ACC112 (cell line): ENCODE measurements at regions not wholly inside any gene's neighbourhood (a gene's known extent, or its start where the extent isn't known, plus 50 kb on each side); places are given as distances from the start of the nearest gene placed in this dataset.
"Not testable (repeated sequence)": the region's sequence is repeated elsewhere in the genome, so short reads cannot be mapped to it uniquely, and the experiment has no call there.

ENCODE experiments used
- H2AFZ ChIP-seq: fragments of 200-600 bp; sonication (generic); one replicate; pipeline ENCODE4 v1.6.0; 2017; ENCODE audit warnings: antibody characterized with exemption, low read length; ENCODE audit not compliant: unreplicated experiment
- H3K27ac ChIP-seq: fragments of 200-600 bp; sonication (generic); 2 replicates; pipeline ENCODE4 v1.5.1; 2014; ENCODE audit warnings: low read depth, mild to moderate bottlenecking, antibody characterized with exemption, low read length, moderate library complexity
- H3K27me3 ChIP-seq: fragments of 200-600 bp; sonication (generic); 2 replicates; pipeline ENCODE4 v1.6.1; 2014; ENCODE audit warnings: mild to moderate bottlenecking, antibody characterized with exemption, low read length, moderate library complexity, mixed read lengths; ENCODE audit not compliant: insufficient read depth
- H3K36me3 ChIP-seq: fragments of 200-600 bp; sonication (generic); 2 replicates; pipeline ENCODE4 v1.6.1; 2016; ENCODE audit warnings: mild to moderate bottlenecking, antibody characterized with exemption, low read length, moderate library complexity, mixed read lengths; ENCODE audit not compliant: insufficient read depth
- H3K4me1 ChIP-seq: fragments of 200-600 bp; sonication (generic); one replicate; pipeline ENCODE4 v1.6.1; 2016; ENCODE audit warnings: low read length, mixed read lengths; ENCODE audit not compliant: insufficient read depth, unreplicated experiment, control insufficient read depth
- H3K4me3 ChIP-seq: fragments of 200-600 bp; sonication (generic); 2 replicates; pipeline ENCODE4 v1.5.1; 2014; ENCODE audit warnings: mild to moderate bottlenecking, low read depth, low read length
- H3K79me2 ChIP-seq: fragments of 200-600 bp; sonication (generic); one replicate; pipeline ENCODE4 v1.6.0; 2016; ENCODE audit warnings: low read length; ENCODE audit not compliant: control insufficient read depth, unreplicated experiment, insufficient read depth

DNA sequence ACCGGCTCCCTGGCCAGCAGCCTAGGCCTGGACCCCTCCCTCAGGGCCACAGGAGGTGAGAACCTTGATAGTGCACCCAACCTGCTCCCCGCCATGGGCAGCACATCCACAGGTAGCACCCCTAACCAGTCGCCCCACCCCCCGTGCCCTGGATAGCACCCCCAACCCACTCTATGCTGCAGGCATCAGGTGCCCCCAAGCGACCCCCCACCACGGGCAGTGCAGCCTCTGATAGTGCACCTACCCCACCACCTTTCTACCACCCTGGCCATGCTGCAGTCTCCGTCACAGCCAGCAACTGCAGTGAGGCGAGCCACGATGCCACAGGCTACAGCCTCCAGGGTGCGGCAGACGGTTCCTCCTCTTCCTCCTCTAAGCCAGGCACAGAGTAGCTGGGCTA, 55.6 kb downstream of the SOWAHC start:
- Histone ChIP-seq H3K4me3 (no peak overlapping the region), H3K27me3 (peaks cover 15% of the 10 kb centered on the region), H3K4me1 (no peaks in the 10 kb centered on the region), H3K27ac (no peak overlapping the region), H3K79me2 (no peaks in the 10 kb centered on the region), H2AFZ (no peak overlapping the region), H3K36me3 (no peaks in the 10 kb centered on the region)

DNA sequence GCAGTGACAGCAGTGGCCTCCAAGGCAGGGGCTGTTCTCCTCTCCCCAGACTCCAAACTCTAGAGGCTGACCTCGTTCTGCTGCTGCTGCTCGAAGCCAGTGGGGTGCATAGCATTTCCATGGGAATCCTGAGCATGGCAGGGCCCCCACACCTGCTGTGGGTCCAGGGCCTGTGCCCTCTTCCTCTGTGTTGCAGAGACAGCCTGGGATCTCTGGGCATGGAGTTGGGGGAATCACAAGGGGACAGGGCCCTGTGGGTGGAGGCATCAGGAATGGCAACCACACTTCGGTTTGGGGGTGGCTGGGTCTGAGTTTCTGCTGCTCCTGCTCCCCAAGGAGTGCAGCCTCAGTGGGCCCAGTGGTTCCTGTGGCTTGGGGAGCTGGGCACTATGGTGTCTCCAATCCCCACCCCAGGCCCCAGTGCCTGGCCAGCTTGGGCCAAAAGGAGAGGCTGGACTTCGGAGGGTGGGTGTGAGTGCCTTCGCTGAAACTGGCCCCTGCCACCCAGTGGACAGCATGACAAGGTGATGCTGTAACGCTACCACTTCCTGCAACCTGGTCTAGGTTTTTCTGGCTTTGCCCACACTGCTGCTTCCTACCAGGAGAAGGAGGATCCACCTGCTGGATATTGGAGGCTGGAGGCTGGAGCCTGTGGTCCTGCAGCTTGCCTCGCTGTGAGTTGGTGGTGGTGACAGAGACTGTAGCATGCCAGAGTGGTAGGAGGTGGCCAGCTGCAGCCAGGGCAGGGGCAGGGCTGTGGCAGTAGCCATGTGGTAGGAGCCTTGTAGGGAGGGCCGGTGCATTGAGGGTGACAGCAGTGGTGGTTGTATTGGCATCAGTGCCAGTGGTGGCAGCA, 56.6 kb downstream of the SOWAHC start:
- no peak overlapping the region for H3K27ac ChIP-seq
- H3K4me3 ChIP-seq = no peak overlapping the region
- no peak overlapping the region for H2AFZ ChIP-seq
- H3K79me2 ChIP-seq = no peaks in the 10 kb centered on the region
- H3K4me1 ChIP-seq = no peaks in the 10 kb centered on the region
- peaks cover 21% of the 10 kb centered on the region for H3K27me3 ChIP-seq
- no peaks in the 10 kb centered on the region for H3K36me3 ChIP-seq

DNA sequence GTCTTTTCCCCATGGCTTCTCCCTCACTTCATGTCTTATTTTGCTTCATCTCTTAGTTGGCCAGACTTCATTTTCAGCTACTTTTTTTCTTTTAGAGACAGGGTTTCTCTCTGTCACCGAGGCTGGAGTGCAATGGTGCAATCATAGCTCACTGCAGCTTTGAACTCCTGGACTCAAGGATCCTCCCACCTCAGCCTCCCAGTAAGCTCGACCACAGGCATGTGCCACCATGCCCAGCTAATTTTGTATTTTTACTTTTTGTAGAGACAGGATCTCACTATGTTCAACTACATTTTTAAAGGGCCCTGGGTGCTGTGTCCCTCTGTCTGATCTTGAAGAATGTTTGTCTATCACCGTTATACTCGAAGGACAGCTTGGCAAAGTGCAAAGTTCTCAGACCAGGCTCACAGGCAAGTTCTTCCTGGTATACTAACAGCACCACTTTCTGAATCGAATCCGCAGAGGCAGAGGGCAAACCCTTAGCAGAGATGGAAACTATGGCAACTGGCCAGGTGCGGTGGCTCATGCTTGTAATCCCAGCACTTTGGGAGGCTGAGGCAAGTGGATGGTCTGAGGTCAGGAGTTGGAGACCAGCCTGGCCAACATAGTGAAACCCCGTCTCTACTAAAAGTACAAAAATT, 60.9 kb downstream of the SOWAHC start:
- Histone ChIP-seq H3K27ac (no peak overlapping the region), H3K79me2 (no peaks in the 10 kb centered on the region), H3K36me3 (no peaks in the 10 kb centered on the region), H2AFZ (no peak overlapping the region), H3K4me3 (no peak overlapping the region), H3K4me1 (no peaks in the 10 kb centered on the region), H3K27me3 (peaks cover 31% of the 10 kb centered on the region)

DNA sequence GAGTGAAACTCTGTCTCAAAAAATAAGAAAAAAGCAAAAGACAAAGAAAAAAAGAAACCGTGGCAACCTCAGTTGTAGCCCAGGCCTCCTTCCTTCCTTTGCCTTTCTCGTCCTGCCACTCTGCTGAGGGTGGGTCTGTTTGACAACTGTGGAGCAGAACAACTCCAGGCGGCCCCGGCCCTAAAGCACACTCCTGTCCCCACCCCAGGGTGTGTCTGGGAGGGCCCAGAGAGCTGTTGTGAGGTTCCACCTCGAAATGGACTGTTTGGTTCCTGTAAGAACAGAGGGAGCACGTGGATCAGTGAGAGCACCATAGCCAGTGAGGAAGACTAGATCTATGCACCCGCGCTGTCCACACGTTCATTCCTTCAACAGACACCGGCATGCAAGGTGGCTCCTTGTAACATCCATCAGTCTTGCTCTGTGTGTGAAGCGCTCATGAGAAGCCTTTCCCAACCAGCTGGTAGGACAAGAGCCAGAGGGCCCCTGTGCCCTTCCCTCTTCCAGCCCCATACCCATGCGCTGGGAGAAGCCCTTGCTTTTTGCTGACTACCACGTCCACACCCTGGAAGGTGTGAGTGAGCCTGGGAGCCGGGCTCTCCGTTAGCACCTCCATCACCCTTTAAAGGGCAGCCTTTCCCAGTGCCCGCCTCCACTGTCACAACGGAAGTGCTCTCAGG, 61.6 kb downstream of the SOWAHC start:
- no peaks in the 10 kb centered on the region for H3K79me2 ChIP-seq
- H3K27ac ChIP-seq = no peak overlapping the region
- H2AFZ ChIP-seq = no peak overlapping the region
- no peaks in the 10 kb centered on the region for H3K4me1 ChIP-seq
- H3K4me3 ChIP-seq = no peak overlapping the region
- H3K36me3 ChIP-seq = no peaks in the 10 kb centered on the region
- H3K27me3 ChIP-seq = peaks cover 35% of the 10 kb centered on the region

DNA sequence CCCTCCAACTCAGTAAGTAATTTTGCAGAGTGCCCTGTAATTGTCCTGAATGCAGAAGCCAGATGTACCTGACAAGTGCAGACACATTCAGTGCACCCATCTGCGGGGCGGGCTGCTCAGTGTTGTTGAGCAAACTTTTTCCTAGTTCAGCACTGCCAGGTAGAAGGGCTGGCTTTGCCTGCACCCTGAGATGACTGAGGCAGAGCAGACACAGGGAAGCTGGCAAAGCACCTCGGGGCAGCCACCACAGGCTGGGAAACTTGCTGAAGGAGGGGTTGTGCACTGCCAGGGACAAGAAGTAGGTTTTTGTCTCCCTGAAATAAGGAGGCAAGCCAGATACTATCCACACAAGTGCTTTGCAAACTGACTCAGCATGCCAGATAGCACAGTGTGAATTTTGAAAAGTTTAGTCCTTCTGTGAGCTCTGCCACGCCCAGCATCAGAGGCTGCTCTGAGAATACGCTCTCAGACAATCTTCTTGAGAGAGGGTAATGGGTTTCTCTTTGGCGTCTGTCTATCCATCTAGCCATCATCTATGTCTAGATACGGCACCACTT, 62.3 kb downstream of the SOWAHC start:
- Histone ChIP-seq H3K4me1 (no peaks in the 10 kb centered on the region), H3K27ac (no peak overlapping the region), H3K79me2 (no peaks in the 10 kb centered on the region), H3K4me3 (no peak overlapping the region), H2AFZ (no peak overlapping the region), H3K27me3 (peaks cover 36% of the 10 kb centered on the region), H3K36me3 (no peaks in the 10 kb centered on the region)

DNA sequence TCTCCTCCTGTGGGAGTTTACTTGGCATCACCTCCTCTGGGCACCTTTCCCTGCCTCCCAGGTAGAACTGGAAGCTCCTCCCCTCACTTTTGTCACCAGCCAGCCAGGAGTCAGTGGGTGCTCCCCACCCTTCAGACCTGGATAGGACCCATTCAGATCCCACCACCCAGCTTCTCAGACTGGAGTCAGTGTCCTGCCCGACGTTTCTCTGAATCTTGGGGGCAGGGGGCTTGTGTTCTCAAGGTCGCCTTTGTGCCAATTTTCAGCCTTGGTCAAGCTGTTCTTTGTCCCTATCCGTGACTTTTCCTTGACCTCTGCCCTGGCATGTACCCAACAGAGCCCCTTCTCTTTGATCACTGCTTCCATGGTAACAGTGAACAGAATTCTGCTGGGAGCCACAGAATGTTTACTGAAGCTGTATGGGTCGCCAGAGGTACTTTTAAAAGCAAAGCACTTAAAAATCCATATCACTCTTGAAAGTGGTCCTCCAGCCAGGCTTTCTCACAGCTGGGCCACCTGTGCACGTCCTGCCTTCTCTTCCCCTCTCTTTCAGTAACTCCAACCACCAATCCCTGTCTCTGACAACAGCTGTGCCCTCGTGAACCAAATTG, 63.1 kb downstream of the SOWAHC start:
- peaks cover 36% of the 10 kb centered on the region for H3K27me3 ChIP-seq
- H3K36me3 ChIP-seq, H3K79me2 ChIP-seq, H3K4me1 ChIP-seq, H3K27ac ChIP-seq, H2AFZ ChIP-seq, H3K4me3 ChIP-seq: not testable (repeated sequence)

DNA sequence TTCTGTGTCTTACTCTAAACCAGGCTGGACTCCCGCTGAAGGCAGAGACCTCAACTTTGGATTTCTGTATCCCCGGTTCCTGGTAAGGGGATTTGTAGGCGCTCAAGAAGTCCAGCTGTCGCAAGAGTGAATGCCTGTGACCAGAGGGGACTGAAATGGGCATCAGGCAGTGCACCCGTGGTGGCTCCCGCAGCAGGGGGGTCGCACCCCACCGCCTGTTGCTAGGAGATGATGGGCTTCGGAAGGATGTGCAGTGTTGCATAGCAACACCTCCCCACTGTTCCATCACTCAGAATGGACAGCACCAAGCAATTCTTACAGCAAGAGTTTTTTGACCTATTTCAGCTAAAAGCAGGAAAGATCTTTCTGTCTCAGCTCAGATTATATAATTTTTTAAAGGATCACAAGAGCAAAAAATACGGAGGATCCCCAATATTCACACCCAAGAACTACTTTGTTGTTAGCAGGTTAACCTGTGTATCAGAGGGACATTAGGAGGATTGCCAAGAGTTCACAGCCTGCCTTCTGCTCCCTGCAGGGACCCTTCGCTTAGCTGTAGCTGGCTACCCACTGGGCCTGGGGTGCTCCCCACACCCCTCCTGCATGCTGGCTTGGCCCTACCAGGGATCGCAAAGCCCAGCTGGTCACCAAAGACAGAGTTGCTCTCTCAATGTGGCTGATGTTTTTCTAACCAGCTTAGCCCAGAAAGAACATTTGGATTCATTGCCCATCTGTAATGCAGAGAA, 63.8 kb downstream of the SOWAHC start:
- H2AFZ ChIP-seq = no peak overlapping the region
- peaks cover 36% of the 10 kb centered on the region for H3K27me3 ChIP-seq
- no peak overlapping the region for H3K27ac ChIP-seq
- no peaks in the 10 kb centered on the region for H3K36me3 ChIP-seq
- H3K4me1 ChIP-seq = no peaks in the 10 kb centered on the region
- H3K4me3 ChIP-seq = no peak overlapping the region
- no peaks in the 10 kb centered on the region for H3K79me2 ChIP-seq

DNA sequence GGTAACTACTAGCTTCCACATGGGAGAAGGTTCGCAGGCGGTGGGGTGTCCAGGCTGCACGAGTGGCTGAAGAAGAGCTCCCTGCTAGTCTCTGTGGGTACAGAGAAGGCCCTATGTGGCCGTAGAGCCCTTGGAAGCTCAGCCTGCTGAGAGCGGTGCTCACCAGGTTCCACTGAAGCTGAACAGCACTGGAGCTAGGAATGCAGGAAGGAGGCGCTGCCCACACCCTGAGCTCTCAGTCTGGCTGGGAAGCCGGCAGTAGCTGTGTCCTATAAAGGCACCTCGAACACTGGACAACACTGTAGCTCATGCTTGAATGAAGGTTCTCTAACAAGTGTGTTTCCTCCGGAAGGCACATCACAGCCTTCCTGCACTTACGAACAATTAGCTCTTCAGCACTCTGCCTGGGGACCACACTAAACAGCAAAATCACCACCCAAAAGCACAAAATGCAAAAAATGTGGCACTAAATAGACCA, 64.6 kb downstream of the SOWAHC start:
- peaks cover 36% of the 10 kb centered on the region for H3K27me3 ChIP-seq
- not testable (repeated sequence) for H3K4me1 ChIP-seq, H2AFZ ChIP-seq, H3K4me3 ChIP-seq, H3K27ac ChIP-seq, H3K36me3 ChIP-seq, H3K79me2 ChIP-seq

DNA sequence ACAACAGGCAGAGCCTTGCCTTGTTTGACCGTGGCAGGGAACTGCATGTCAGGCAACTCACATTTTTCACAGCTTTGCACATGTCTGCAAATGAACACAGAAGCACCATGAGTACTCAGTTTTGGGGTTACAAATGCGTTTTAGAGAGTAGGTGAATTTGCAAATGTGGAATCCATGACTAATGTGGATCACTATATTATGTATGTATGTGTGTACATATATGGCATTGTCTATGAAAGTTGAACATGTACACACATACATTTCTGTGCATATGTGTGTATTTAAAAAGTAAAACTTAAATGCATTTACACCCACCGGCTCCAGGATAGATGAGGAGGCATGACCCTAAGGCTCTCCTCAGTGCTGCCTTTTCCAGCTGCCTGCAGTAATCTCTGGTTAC, 65.1 kb downstream of the SOWAHC start:
- H3K27ac ChIP-seq = no peak overlapping the region
- no peaks in the 10 kb centered on the region for H3K79me2 ChIP-seq
- peaks cover 36% of the 10 kb centered on the region for H3K27me3 ChIP-seq
- H3K4me1 ChIP-seq = no peaks in the 10 kb centered on the region
- H3K4me3 ChIP-seq = no peak overlapping the region
- no peak overlapping the region for H2AFZ ChIP-seq
- no peaks in the 10 kb centered on the region for H3K36me3 ChIP-seq

DNA sequence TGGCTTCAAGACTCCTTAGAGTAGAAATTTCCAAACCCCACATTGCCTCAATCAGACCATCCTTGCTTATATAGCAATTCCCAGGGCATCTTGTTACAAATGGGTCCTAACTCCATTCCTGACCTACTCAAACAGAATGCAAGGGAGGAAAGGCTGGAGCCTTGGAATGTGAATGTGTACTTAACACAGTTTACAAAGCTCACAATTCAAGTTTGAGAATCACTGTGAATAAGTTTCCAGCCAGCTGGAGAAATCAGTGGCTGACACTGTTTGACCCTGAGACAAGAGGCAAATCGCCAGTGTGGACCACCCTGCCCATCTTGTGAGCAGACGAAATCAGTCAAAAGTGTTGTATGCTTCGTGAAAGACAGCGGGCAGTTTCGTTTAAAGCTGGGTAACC, 65.5 kb downstream of the SOWAHC start:
- no peaks in the 10 kb centered on the region for H3K79me2 ChIP-seq
- no peak overlapping the region for H3K4me3 ChIP-seq
- H3K27ac ChIP-seq = no peak overlapping the region
- no peaks in the 10 kb centered on the region for H3K4me1 ChIP-seq
- H2AFZ ChIP-seq = no peak overlapping the region
- no peaks in the 10 kb centered on the region for H3K36me3 ChIP-seq
- H3K27me3 ChIP-seq = peaks cover 36% of the 10 kb centered on the region
